ENCODE measurements at regions not wholly inside any gene's neighbourhood (a gene's known extent, or its start where the extent isn't known, plus 50 kb on each side); places are given as distances from the start of the nearest gene placed in this dataset.

DNA sequence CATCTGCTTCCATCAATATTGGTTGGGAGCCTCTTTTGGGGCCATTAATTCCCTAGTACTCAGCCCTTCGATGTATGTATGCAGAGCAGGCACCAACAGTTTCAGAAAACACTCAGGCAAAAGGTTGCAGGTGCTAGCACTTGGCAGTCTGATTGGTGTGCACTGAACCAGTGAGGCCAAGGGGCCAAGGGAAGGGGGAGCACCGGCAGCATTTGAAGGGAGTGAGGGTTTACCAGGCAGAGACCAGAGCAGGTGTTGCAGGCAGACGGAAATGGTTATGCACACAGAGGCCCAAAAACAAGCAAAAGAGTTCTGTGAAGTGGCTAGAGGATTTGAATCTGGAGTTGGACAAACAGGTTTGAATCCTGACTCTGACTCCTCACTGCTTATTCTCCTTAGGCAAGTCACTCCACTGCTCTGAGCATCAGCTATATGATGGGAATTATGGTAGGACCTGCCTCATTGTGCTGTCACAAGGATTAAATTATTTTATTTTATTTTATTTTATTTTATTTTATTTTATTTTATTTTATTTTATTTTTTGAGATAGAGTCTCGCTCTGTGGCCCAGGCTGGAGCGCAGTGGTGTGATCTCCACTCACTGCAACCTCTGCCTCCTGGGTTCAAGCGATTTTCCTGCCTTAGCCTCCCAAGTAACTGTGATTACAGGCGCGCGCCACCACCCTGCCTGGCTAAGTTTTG is 58.1 kb upstream of the SHLD1 start:
- no peaks in the 10 kb centered on the region for H3K9me3 ChIP-seq (ENCODE audit: control insufficient read depth in 1 of 2, insufficient read depth in 1 of 2, low read depth in 1 of 2, low read length in 2 of 2)
- H3K4me2 ChIP-seq (ENCODE audit: low read length) = no peak overlapping the region
- TF ChIP-seq RAD21 (IDR thresholded peaks at IDR 0.05; ENCODE audit: low read depth) = no peak
- TF ChIP-seq EZH2 (IDR thresholded peaks at IDR 0.05) = no peak
- no peak overlapping the region for H3K27ac ChIP-seq (ENCODE audit: low read depth, low read length)
- no peak for ATAC-seq
- no peaks in the 10 kb centered on the region for H3K9me2 ChIP-seq (ENCODE audit: insufficient read depth)
- no peaks in the 10 kb centered on the region for H4K20me1 ChIP-seq (ENCODE audit: insufficient read depth)
- no peak overlapping the region for H2AFZ ChIP-seq (ENCODE audit: low read depth, low read length, poor library complexity, severe bottlenecking)
- CTCF ChIA-PET = no interaction called here
- no peak overlapping the region for H3K9ac ChIP-seq (ENCODE audit: low read length)
- no peaks in the 10 kb centered on the region for H3K27me3 ChIP-seq (ENCODE audit: insufficient read depth, low read length)
- RAD21 ChIA-PET (ENCODE audit: low non-redundant PET in 1 of 2, low total read pairs in 2 of 2, uncharacterized antibody in 2 of 2, unreplicated experiment in 2 of 2) = no interaction called here
- no peaks in the 10 kb centered on the region for H3K79me2 ChIP-seq (ENCODE audit: insufficient read depth, low read length)
- DNase-seq (ENCODE audit: low read depth, low spot score) = no peak
- H3K36me3 ChIP-seq (ENCODE audit: control insufficient read depth in 1 of 2, insufficient read depth in 2 of 2, low read length in 2 of 2) = no peaks in the 10 kb centered on the region
- no peaks in the 10 kb centered on the region for H3K4me1 ChIP-seq (ENCODE audit: control insufficient read depth in 1 of 2, insufficient read depth in 2 of 2, low read length in 2 of 2)
- no TSS peak for BruUV-seq (replicated peaks)
- intact Hi-C loops (cut with micrococcal nuclease) = no loop called here
- POLR2A ChIA-PET = no interaction called here
- H3K4me3 ChIP-seq (replicated peaks in 1 of 2; ENCODE audit: low read depth in 1 of 2, low read length in 2 of 2) = no peak overlapping the region

- H3K4me1 ChIP-seq (ENCODE audit: control insufficient read depth in 1 of 2, insufficient read depth in 2 of 2, low read length in 2 of 2) = no peaks in the 10 kb centered on the region
- ATAC-seq = no peak
- no peak overlapping the region for H3K4me3 ChIP-seq (replicated peaks in 1 of 2; ENCODE audit: low read depth in 1 of 2, low read length in 2 of 2)
- no peaks in the 10 kb centered on the region for H3K9me3 ChIP-seq (ENCODE audit: control insufficient read depth in 1 of 2, insufficient read depth in 1 of 2, low read depth in 1 of 2, low read length in 2 of 2)
- no peaks in the 10 kb centered on the region for H4K20me1 ChIP-seq (ENCODE audit: insufficient read depth)
- ChIA-PET CTCF (no interaction called here), POLR2A (no interaction called here), RAD21 (ENCODE audit: low non-redundant PET in 1 of 2, low total read pairs in 2 of 2, uncharacterized antibody in 2 of 2, unreplicated experiment in 2 of 2) (no interaction called here)
- no peak for DNase-seq (ENCODE audit: low read depth, low spot score)
- TF ChIP-seq FOSL1 (IDR thresholded peaks at IDR 0.05; ENCODE audit: low read depth) (no peak), EGR1 (IDR thresholded peaks at IDR 0.05; ENCODE audit: low read depth) (no peak), TCF7L2 (IDR thresholded peaks at IDR 0.05; ENCODE audit: borderline replicate concordance, extremely low read depth, insufficient read depth, insufficient read length) (no peak), CBX3 (IDR thresholded peaks at IDR 0.05; ENCODE audit: low read depth) (no peak), RAD21 (IDR thresholded peaks at IDR 0.05; ENCODE audit: low read depth) (no peak), EZH2 (IDR thresholded peaks at IDR 0.05) (no peak), POLR2A (IDR thresholded peaks at IDR 0.05; ENCODE audit: borderline replicate concordance, extremely low read depth, insufficient read depth, insufficient read length) (no peak), ZNF274 (IDR thresholded peaks at IDR 0.05; ENCODE audit: low read depth, low read length) (no peak), ZFX (IDR thresholded peaks at IDR 0.05) (no peak), MAX (IDR thresholded peaks at IDR 0.05) (no peak)
- no peak overlapping the region for H3K9ac ChIP-seq (ENCODE audit: low read length)
- no peak overlapping the region for H3K27ac ChIP-seq (ENCODE audit: low read depth, low read length)
- H2AFZ ChIP-seq (ENCODE audit: low read depth, low read length, poor library complexity, severe bottlenecking) = no peak overlapping the region
- intact Hi-C loops (cut with micrococcal nuclease) = no loop called here
- no peaks in the 10 kb centered on the region for H3K79me2 ChIP-seq (ENCODE audit: insufficient read depth, low read length)
- H3K36me3 ChIP-seq (ENCODE audit: control insufficient read depth in 1 of 2, insufficient read depth in 2 of 2, low read length in 2 of 2) = no peaks in the 10 kb centered on the region
- H3K9me2 ChIP-seq (ENCODE audit: insufficient read depth) = no peaks in the 10 kb centered on the region
- H3K4me2 ChIP-seq (ENCODE audit: low read length) = no peak overlapping the region
- no peaks in the 10 kb centered on the region for H3K27me3 ChIP-seq (ENCODE audit: insufficient read depth, low read length)
- BruUV-seq (replicated peaks) = no TSS peak
These were observed 60.7 kb upstream of the SHLD1 start for GRCh38 chr20:5689463-5689862.

Data from HCT116 (cell line).